ENCODE measurements at regions not wholly inside any gene's neighbourhood (a gene's known extent, or its start where the extent isn't known, plus 50 kb on each side); places are given as distances from the start of the nearest gene placed in this dataset.

DNA sequence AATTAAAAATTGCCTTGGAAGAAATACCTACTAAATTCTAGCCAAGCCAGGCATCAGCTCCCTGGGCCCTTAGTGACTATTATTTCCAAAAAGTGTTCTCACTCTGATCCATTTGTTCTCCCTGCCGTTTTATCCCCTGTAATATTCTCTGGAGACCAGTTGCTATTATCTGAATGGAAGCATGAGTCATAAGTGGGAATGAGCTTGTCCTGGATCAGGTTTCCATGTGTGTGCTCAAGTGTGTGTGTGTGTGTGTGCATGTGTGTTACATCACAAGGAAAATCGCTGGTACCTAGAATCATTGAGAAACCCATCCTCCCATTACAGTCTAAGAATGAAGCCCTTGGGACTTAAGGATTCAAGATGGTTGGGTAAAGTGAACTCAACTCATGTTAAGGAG lies 130.3 kb upstream of the CXCR4 start:
- no peaks in the 10 kb centered on the region for H3K27me3 Mint-ChIP-seq (ENCODE audit: unreplicated experiment)
- peaks cover 3% of the 10 kb centered on the region for H3K9me3 Mint-ChIP-seq (ENCODE audit: unreplicated experiment)
- H3K4me3 Mint-ChIP-seq (ENCODE audit: unreplicated experiment) = no peak overlapping the region
- no peak overlapping the region for H3K27ac Mint-ChIP-seq (ENCODE audit: unreplicated experiment)
- no peak for DNase-seq (ENCODE audit: extremely low spot score, unreplicated experiment)
- TF ChIP-seq, protein P1, sequence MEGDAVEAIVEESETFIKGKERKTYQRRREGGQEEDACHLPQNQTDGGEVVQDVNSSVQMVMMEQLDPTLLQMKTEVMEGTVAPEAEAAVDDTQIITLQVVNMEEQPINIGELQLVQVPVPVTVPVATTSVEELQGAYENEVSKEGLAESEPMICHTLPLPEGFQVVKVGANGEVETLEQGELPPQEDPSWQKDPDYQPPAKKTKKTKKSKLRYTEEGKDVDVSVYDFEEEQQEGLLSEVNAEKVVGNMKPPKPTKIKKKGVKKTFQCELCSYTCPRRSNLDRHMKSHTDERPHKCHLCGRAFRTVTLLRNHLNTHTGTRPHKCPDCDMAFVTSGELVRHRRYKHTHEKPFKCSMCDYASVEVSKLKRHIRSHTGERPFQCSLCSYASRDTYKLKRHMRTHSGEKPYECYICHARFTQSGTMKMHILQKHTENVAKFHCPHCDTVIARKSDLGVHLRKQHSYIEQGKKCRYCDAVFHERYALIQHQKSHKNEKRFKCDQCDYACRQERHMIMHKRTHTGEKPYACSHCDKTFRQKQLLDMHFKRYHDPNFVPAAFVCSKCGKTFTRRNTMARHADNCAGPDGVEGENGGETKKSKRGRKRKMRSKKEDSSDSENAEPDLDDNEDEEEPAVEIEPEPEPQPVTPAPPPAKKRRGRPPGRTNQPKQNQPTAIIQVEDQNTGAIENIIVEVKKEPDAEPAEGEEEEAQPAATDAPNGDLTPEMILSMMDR (IDR thresholded peaks at IDR 0.05) = no peak
- H3K36me3 Mint-ChIP-seq (ENCODE audit: unreplicated experiment) = no peaks in the 10 kb centered on the region
- H3K4me1 Mint-ChIP-seq (ENCODE audit: unreplicated experiment) = no peaks in the 10 kb centered on the region

DNA sequence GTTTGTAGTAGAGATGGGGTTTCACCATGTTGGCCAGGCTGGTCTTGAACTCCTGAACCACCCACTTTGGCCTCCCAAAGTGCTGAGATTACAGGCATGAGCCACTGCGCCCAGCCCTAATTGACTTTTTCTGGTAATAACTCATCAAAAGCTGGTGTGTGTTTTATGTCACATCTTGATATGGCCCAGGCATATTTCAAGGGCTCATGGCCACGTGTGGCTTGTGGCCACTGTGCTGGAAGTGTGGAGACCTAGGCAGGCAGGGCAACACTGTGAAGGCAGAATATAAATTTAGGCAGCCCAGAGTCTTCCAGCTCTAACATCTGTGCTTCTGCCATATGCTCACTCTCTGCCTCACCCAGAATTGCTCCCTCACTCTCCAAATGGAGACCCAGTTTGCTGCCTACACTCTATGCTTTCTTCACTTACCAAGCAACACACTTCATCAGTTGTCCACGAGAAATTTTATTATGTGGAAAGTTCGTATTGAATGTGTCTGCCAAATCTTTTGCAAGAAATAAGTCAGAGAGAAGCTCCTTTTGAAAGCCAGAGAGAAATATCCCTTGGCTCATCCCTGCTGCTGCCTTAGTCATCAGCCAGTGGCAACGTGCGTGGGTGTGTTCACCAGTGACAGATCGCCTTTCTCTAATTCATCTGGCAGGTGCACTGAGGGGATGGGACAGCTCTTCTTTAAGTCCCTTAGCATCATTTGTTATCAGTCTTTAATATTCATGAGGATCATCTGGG lies 129.4 kb upstream of the CXCR4 start:
- peaks cover 3% of the 10 kb centered on the region for H3K9me3 Mint-ChIP-seq (ENCODE audit: unreplicated experiment)
- TF ChIP-seq, protein P1 (IDR thresholded peaks at IDR 0.05) = no peak
- H3K4me1 Mint-ChIP-seq (ENCODE audit: unreplicated experiment) = no peaks in the 10 kb centered on the region
- no peak overlapping the region for H3K4me3 Mint-ChIP-seq (ENCODE audit: unreplicated experiment)
- H3K36me3 Mint-ChIP-seq (ENCODE audit: unreplicated experiment) = no peaks in the 10 kb centered on the region
- DNase-seq (ENCODE audit: extremely low spot score, unreplicated experiment) = no peak
- H3K27ac Mint-ChIP-seq (ENCODE audit: unreplicated experiment) = no peak overlapping the region
- no peaks in the 10 kb centered on the region for H3K27me3 Mint-ChIP-seq (ENCODE audit: unreplicated experiment)

- no peak for DNase-seq (ENCODE audit: extremely low spot score, unreplicated experiment)
- Mint-ChIP-seq H3K36me3 (ENCODE audit: unreplicated experiment) (no peaks in the 10 kb centered on the region), H3K9me3 (ENCODE audit: unreplicated experiment) (peaks cover 3% of the 10 kb centered on the region), H3K27me3 (ENCODE audit: unreplicated experiment) (no peaks in the 10 kb centered on the region), H3K27ac (ENCODE audit: unreplicated experiment) (no peak overlapping the region), H3K4me1 (ENCODE audit: unreplicated experiment) (no peaks in the 10 kb centered on the region), H3K4me3 (ENCODE audit: unreplicated experiment) (no peak overlapping the region)
- TF ChIP-seq, protein P1 (IDR thresholded peaks at IDR 0.05) = no peak
Observed at GRCh38 chr2:136246086-136246669, 128.2 kb upstream of the CXCR4 start.

DNA sequence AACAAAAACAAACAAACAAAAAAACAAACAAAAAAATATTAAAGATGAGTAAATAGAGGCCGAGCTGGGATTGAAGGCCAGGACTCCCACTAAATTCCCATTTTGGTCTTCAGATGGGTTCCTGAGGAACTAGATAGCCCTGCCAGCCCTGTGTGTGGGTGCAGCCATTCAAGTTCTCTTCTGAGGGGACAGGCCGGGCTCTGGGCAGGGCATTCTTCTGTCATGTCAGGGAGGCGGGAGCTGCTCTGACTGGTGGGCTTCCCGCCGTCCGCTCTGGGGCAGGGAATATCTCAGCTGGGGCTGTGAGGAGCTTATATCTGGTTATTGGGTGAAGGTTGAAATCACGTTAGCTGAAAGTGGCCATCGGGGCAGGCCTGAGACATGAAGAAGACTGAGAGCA lies 127.3 kb upstream of the CXCR4 start:
- DNase-seq (ENCODE audit: extremely low spot score, unreplicated experiment) = no peak
- Mint-ChIP-seq H3K27me3 (ENCODE audit: unreplicated experiment) (no peaks in the 10 kb centered on the region), H3K36me3 (ENCODE audit: unreplicated experiment) (no peaks in the 10 kb centered on the region), H3K4me1 (ENCODE audit: unreplicated experiment) (no peaks in the 10 kb centered on the region), H3K27ac (ENCODE audit: unreplicated experiment) (no peak overlapping the region), H3K4me3 (ENCODE audit: unreplicated experiment) (no peak overlapping the region), H3K9me3 (ENCODE audit: unreplicated experiment) (no peaks in the 10 kb centered on the region)
- TF ChIP-seq, protein P1 (IDR thresholded peaks at IDR 0.05) = no peak

DNA sequence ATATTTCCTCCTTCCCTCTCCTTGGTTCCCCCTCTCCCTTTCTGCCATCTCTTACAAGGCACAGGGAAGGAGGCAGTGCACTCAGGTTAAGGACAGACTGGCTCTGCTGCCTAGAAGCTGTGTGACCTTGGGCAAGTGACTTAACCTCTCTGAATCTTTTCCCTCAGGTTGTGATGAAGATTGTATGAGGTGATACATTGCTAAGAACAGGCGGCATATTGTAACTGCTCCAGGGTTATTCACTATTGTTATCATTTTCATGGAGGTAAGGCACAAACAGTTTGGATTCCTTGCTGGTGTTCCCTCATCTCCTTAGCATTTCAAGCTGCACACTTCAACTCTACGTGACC lies 126.6 kb upstream of the CXCR4 start:
- Mint-ChIP-seq H3K36me3 (ENCODE audit: unreplicated experiment) (no peaks in the 10 kb centered on the region), H3K4me1 (ENCODE audit: unreplicated experiment) (no peaks in the 10 kb centered on the region), H3K27ac (ENCODE audit: unreplicated experiment) (no peak overlapping the region), H3K27me3 (ENCODE audit: unreplicated experiment) (no peaks in the 10 kb centered on the region), H3K9me3 (ENCODE audit: unreplicated experiment) (peaks cover under 1% of the 10 kb centered on the region), H3K4me3 (ENCODE audit: unreplicated experiment) (no peak overlapping the region)
- no peak for DNase-seq (ENCODE audit: extremely low spot score, unreplicated experiment)
- TF ChIP-seq, protein P1 (IDR thresholded peaks at IDR 0.05) = no peak
